ENCODE measurements at regions not wholly inside any gene's neighbourhood (a gene's known extent, or its start where the extent isn't known, plus 50 kb on each side); places are given as distances from the start of the nearest gene placed in this dataset.

DNA sequence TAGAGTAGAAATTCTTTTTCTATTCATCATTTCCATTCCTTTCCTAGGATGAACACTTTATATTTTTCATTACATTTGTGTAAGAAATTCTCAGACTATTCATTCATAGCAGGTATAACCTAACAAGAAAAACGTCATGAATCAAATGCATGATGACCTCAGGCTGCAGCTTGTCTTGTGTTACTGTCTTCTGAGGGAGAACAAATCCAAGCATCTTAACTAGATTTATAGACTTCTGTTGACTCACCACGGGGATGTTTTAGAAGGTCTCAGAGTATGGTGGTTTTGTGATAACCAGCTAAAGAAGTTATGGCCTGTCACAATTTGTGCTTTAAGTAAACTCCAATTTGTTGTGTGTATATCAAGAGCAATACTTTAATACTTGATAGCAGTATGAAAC lies 102.7 kb downstream of the ANKRD7 start:
- peaks cover 0 to 6% (median 0%) of the 10 kb centered on the region in 4 donors for H3K27me3 ChIP-seq (ENCODE audit: control insufficient read depth in 4 of 4, insufficient read depth in 4 of 4, low read length in 3 of 4)
- H3K4me3 ChIP-seq (ENCODE audit: low read depth in 1 of 3, low read length in 3 of 3) = no peak overlapping the region
- no peaks in the 10 kb centered on the region for H3K36me3 ChIP-seq (ENCODE audit: control insufficient read depth in 4 of 4, insufficient read depth in 3 of 4, low read depth in 1 of 4, low read length in 3 of 4)
- H3K9me3 ChIP-seq (ENCODE audit: control insufficient read depth in 4 of 4, low read length in 3 of 4) = peaks cover 0 to 2% (median 0%) of the 10 kb centered on the region in 4 donors
- no peak overlapping the region for H3K9ac ChIP-seq (ENCODE audit: low read depth in 1 of 2, low read length in 2 of 2)
- TF ChIP-seq FOXA1 (IDR thresholded peaks at IDR 0.05) = no peak
- TF ChIP-seq TAF1 (conservative IDR thresholded peaks at IDR 0.05) = no peak
- TF ChIP-seq SP1 (IDR thresholded peaks at IDR 0.05) = no peak
- TF ChIP-seq JUND (IDR thresholded peaks at IDR 0.05) = no peak
- no peak for TF ChIP-seq RAD21 (IDR thresholded peaks at IDR 0.05)
- TF ChIP-seq RXRA (IDR thresholded peaks at IDR 0.05) = no peak
- TF ChIP-seq, protein P1, sequence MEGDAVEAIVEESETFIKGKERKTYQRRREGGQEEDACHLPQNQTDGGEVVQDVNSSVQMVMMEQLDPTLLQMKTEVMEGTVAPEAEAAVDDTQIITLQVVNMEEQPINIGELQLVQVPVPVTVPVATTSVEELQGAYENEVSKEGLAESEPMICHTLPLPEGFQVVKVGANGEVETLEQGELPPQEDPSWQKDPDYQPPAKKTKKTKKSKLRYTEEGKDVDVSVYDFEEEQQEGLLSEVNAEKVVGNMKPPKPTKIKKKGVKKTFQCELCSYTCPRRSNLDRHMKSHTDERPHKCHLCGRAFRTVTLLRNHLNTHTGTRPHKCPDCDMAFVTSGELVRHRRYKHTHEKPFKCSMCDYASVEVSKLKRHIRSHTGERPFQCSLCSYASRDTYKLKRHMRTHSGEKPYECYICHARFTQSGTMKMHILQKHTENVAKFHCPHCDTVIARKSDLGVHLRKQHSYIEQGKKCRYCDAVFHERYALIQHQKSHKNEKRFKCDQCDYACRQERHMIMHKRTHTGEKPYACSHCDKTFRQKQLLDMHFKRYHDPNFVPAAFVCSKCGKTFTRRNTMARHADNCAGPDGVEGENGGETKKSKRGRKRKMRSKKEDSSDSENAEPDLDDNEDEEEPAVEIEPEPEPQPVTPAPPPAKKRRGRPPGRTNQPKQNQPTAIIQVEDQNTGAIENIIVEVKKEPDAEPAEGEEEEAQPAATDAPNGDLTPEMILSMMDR (IDR thresholded peaks at IDR 0.05; ENCODE audit: low read depth, low read length, missing input control) = no peak
- no peak for TF ChIP-seq YY1 (IDR thresholded peaks at IDR 0.05)
- TF ChIP-seq FOXA2 (IDR thresholded peaks at IDR 0.05) = no peak
- TF ChIP-seq, protein P2, sequence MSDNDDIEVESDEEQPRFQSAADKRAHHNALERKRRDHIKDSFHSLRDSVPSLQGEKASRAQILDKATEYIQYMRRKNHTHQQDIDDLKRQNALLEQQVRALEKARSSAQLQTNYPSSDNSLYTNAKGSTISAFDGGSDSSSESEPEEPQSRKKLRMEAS (IDR thresholded peaks at IDR 0.05) = no peak
- TF ChIP-seq, protein P3, sequence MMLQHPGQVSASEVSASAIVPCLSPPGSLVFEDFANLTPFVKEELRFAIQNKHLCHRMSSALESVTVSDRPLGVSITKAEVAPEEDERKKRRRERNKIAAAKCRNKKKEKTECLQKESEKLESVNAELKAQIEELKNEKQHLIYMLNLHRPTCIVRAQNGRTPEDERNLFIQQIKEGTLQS (IDR thresholded peaks at IDR 0.05) = no peak
- no peak for TF ChIP-seq HNF4G (IDR thresholded peaks at IDR 0.05)
- no peak for TF ChIP-seq GABPA (IDR thresholded peaks at IDR 0.05 in 1 of 2, conservative IDR thresholded peaks at IDR 0.05 in 1 of 2)
- TF ChIP-seq NR2F2 (IDR thresholded peaks at IDR 0.05) = no peak
- no peak for TF ChIP-seq HNF4A (conservative IDR thresholded peaks at IDR 0.05)
- TF ChIP-seq, protein P4, sequence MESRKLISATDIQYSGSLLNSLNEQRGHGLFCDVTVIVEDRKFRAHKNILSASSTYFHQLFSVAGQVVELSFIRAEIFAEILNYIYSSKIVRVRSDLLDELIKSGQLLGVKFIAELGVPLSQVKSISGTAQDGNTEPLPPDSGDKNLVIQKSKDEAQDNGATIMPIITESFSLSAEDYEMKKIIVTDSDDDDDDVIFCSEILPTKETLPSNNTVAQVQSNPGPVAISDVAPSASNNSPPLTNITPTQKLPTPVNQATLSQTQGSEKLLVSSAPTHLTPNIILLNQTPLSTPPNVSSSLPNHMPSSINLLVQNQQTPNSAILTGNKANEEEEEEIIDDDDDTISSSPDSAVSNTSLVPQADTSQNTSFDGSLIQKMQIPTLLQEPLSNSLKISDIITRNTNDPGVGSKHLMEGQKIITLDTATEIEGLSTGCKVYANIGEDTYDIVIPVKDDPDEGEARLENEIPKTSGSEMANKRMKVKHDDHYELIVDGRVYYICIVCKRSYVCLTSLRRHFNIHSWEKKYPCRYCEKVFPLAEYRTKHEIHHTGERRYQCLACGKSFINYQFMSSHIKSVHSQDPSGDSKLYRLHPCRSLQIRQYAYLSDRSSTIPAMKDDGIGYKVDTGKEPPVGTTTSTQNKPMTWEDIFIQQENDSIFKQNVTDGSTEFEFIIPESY (IDR thresholded peaks at IDR 0.05) = no peak
- TF ChIP-seq, protein P5, sequence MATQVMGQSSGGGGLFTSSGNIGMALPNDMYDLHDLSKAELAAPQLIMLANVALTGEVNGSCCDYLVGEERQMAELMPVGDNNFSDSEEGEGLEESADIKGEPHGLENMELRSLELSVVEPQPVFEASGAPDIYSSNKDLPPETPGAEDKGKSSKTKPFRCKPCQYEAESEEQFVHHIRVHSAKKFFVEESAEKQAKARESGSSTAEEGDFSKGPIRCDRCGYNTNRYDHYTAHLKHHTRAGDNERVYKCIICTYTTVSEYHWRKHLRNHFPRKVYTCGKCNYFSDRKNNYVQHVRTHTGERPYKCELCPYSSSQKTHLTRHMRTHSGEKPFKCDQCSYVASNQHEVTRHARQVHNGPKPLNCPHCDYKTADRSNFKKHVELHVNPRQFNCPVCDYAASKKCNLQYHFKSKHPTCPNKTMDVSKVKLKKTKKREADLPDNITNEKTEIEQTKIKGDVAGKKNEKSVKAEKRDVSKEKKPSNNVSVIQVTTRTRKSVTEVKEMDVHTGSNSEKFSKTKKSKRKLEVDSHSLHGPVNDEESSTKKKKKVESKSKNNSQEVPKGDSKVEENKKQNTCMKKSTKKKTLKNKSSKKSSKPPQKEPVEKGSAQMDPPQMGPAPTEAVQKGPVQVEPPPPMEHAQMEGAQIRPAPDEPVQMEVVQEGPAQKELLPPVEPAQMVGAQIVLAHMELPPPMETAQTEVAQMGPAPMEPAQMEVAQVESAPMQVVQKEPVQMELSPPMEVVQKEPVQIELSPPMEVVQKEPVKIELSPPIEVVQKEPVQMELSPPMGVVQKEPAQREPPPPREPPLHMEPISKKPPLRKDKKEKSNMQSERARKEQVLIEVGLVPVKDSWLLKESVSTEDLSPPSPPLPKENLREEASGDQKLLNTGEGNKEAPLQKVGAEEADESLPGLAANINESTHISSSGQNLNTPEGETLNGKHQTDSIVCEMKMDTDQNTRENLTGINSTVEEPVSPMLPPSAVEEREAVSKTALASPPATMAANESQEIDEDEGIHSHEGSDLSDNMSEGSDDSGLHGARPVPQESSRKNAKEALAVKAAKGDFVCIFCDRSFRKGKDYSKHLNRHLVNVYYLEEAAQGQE (IDR thresholded peaks at IDR 0.05) = no peak
- TF ChIP-seq EGR1 (IDR thresholded peaks at IDR 0.05; ENCODE audit: low read depth in 2 of 2) = no peak
- no peak overlapping the region for H3K27ac ChIP-seq (ENCODE audit: low read depth in 1 of 2, low read length in 2 of 2)
- WGBS = 63% methylated on average over 2 of the region's 2 CpGs
- DNase-seq (ENCODE audit: low spot score) = no peak
- H3K4me1 ChIP-seq (ENCODE audit: control insufficient read depth in 4 of 4, insufficient read depth in 4 of 4, low read length in 3 of 4) = no peaks in the 10 kb centered on the region

Measured in liver (tissue), 8 donors.